Lung (tissue), 11 donors: ENCODE measurements at regions not wholly inside any gene's neighbourhood (a gene's known extent, or its start where the extent isn't known, plus 50 kb on each side); places are given as distances from the start of the nearest gene placed in this dataset.

Experiments
- ATAC-seq: fragments of 200-7000 bp; cut with Tn5 transposase; one replicate; pipeline ENCODE4 v1.9.1; 2020; ENCODE audit warnings: moderate number of reproducible peaks; ENCODE audit not compliant: insufficient read depth, low FRiP score
- DNase-seq, 3 donors: peaks; one replicate each; pipeline ENCODE4 v3.0.0-alpha.2; 2013 to 2017
- H3K27ac ChIP-seq, 2 donors: one replicate each; pipeline ENCODE4 v1.5.1; 2013; ENCODE audit warnings: mild to moderate bottlenecking in 2 of 2, moderate library complexity in 2 of 2, control low read depth in 1 of 2, inconsistent platforms in 1 of 2, low read depth in 1 of 2, low read length in 1 of 2
- H3K27me3 ChIP-seq, 3 donors: one replicate each; pipeline ENCODE4 v1.5.1; 2013; ENCODE audit warnings: low read length in 2 of 3; ENCODE audit not compliant: control insufficient read depth in 3 of 3, insufficient read depth in 3 of 3
- H3K36me3 ChIP-seq, 4 donors: one replicate each; pipeline ENCODE4 v1.5.1; 2013; ENCODE audit warnings: low read length in 4 of 4, mild to moderate bottlenecking in 1 of 4, moderate library complexity in 1 of 4; ENCODE audit not compliant: control insufficient read depth in 4 of 4, insufficient read depth in 4 of 4
- H3K4me1 ChIP-seq, 5 donors: one replicate each; pipeline ENCODE4 v1.5.1; 2013; ENCODE audit warnings: low read length in 5 of 5, mild to moderate bottlenecking in 2 of 5, moderate library complexity in 1 of 5; ENCODE audit not compliant: control insufficient read depth in 5 of 5, insufficient read depth in 5 of 5
- H3K4me3 ChIP-seq: one replicate; pipeline ENCODE4 v1.5.1; 2013; ENCODE audit warnings: mild to moderate bottlenecking, control low read depth, moderate library complexity
- H3K9ac ChIP-seq, 2 donors: one replicate each; pipeline ENCODE4 v1.5.1; 2013; ENCODE audit warnings: low read length in 2 of 2, control low read depth in 1 of 2; ENCODE audit not compliant: insufficient read depth in 1 of 2
- H3K9me3 ChIP-seq, 4 donors: one replicate each; pipeline ENCODE4 v1.5.1; 2013; ENCODE audit warnings: low read length in 3 of 4, mild to moderate bottlenecking in 1 of 4, moderate library complexity in 1 of 4; ENCODE audit not compliant: control insufficient read depth in 4 of 4, insufficient read depth in 3 of 4
- CTCF ChIP-seq: IDR thresholded peaks from 2 replicates; pipeline ENCODE4 v1.5.1; 2012; ENCODE audit warnings: mild to moderate bottlenecking; ENCODE audit errors: control extremely low read depth, extremely low read depth
- WGBS, 2 donors: extraction: QIAGEN DNeasy Blood & Tissue Kit; methylation state at CpG; one replicate each; pipeline ENCODE4 v1.1.7; 2013; 5-methylcytosine and 5-hydroxymethylcytosine counted together
- donor health status: control.
- donor health status: control.
- donor health status: Bipolar disorder and iron deficiency.
- donor health status: healthy.
- donor health status: DM: yes; HTN: yes; CAD: no.

- DNase-seq (no peak), ATAC-seq (no peak)
- no peak overlapping the region for H3K9ac ChIP-seq
- WGBS, 2 donors, result 84 to 87% methylated on average over 4 of the region's 4 CpGs
- H3K9me3 ChIP-seq, result peaks cover 0 to 4% (median 0%) of the 10 kb centered on the region in 4 donors
- no peak for TF ChIP-seq CTCF
- H3K36me3 ChIP-seq, result no peaks in the 10 kb centered on the region
- no peaks in the 10 kb centered on the region for H3K27me3 ChIP-seq
- no peak overlapping the region for H3K4me3 ChIP-seq
- no peaks in the 10 kb centered on the region for H3K4me1 ChIP-seq
- no peak overlapping the region for H3K27ac ChIP-seq
Observed at GRCh38 chr12:82223426-82223825, 134.8 kb downstream of the CCDC59 start.

GRCh38 chr12:82216475-82216874, 141.7 kb downstream of the CCDC59 start:
- no peaks in the 10 kb centered on the region for H3K36me3 ChIP-seq
- peaks cover 0 to 3% (median 1%) of the 10 kb centered on the region in 4 donors for H3K9me3 ChIP-seq
- H3K27ac ChIP-seq, result no peak overlapping the region
- no peaks in the 10 kb centered on the region for H3K4me1 ChIP-seq
- no peak overlapping the region for H3K9ac ChIP-seq
- ATAC-seq (no peak), DNase-seq (no peak)
- TF ChIP-seq CTCF, result no peak
- 81 to 92% methylated on average over 6 of the region's 6 CpGs for WGBS, 2 donors
- no peak overlapping the region for H3K4me3 ChIP-seq
- H3K27me3 ChIP-seq, result no peaks in the 10 kb centered on the region

GRCh38 chr12:82213761-82214160, 144.4 kb downstream of the CCDC59 start:
- Histone ChIP-seq H3K4me3 (no peak overlapping the region), H3K36me3 (no peaks in the 10 kb centered on the region), H3K9me3 (peaks cover 0 to 18% (median 7%) of the 10 kb centered on the region in 4 donors), H3K27me3 (no peaks in the 10 kb centered on the region), H3K27ac (no peak overlapping the region), H3K9ac (no peak overlapping the region), H3K4me1 (no peaks in the 10 kb centered on the region)
- DNase-seq, result no peak
- ATAC-seq, result no peak
- 38 to 50% methylated on average over 2 of the region's 2 CpGs for WGBS, 2 donors
- no peak for TF ChIP-seq CTCF

GRCh38 chr12:82210882-82211281, 147.3 kb downstream of the CCDC59 start:
- ATAC-seq (no peak), DNase-seq (no peak)
- WGBS, 2 donors, result 88 to 100% methylated on average over 1 of the region's 1 CpG
- no peaks in the 10 kb centered on the region for H3K27me3 ChIP-seq
- no peaks in the 10 kb centered on the region for H3K4me1 ChIP-seq
- peaks cover 0 to 32% (median 8%) of the 10 kb centered on the region in 4 donors for H3K9me3 ChIP-seq
- no peaks in the 10 kb centered on the region for H3K36me3 ChIP-seq
- no peak overlapping the region for H3K9ac ChIP-seq
- no peak for TF ChIP-seq CTCF
- H3K27ac ChIP-seq, result no peak overlapping the region
- no peak overlapping the region for H3K4me3 ChIP-seq
